HUDEP-2 (cell line): ENCODE measurements at regions not wholly inside any gene's neighbourhood (a gene's known extent, or its start where the extent isn't known, plus 50 kb on each side); places are given as distances from the start of the nearest gene placed in this dataset.
A peak's percentile ranks its signal among the peaks of the same experiment; 100 is the strongest.
"Not testable (repeated sequence)": the region's sequence is repeated elsewhere in the genome, so short reads cannot be mapped to it uniquely, and the experiment has no call there.

Source experiments
- DNase-seq, 76 experiments: peaks; one replicate each; lab custom pipeline; 2025; ENCODE audit not compliant: unreplicated experiment in 76 of 76; lab: John Stamatoyannopoulos, UW

DNA sequence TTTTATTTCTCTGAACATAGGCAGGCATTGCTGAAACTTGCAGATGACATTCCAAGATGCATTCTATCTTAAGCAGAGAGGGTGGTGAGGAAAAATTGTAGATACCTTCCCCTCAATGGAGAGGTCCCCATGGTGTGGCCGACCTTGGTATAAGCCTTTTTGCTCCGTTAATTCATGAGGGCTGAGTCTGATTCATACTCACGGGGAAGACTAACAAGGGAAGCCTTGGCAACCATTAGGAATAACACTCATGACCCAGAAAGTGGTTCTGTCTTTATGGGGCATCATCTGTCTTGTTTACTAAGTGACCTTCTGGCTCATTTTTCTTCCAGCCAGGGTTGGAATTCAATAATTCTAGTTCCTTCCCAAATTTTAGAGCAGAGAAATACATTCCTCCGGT, 148.3 kb downstream of the ADRA2C start:
- DNase-seq = not testable (repeated sequence)

DNA sequence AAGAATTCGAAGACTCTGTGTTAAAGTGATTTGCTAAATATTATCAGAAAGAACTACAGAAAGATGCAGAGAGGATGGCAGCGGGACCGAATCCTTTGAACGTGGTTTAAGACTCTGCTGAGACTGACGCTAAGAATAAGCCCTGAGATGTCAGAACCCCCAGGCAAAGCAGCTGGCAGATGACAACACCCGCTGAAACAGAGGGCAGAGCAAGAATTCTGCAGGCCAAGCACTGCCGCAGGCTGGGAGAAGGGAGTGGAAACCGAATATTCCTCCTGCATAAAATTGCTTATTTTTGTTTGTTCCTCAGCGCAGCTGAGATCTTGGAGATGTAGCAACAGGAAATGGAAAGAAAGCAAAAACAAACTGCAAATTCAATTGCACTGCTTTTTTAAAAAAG, 153.3 kb downstream of the ADRA2C start:
- not testable (repeated sequence) for DNase-seq

DNA sequence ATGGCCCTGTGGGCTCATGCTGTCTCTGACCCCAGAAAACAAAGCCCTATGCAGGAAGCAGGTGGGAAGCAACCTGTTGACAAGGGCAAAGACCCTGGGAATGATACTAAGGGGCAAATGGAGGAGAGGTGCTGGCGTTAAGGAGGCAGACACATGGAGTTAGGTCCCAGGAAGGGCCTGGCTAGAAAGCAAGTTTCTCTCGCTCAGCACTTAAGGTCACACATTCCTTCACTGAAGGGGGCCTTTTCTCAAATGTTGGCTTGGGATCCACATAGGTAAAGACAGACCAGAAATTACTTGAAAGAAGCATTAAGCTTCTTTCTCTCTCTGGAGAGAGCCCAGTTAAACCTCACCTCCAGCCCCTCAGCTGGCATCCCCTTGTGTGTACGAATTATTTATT, 155.7 kb downstream of the ADRA2C start:
- DNase-seq = not testable (repeated sequence)

DNA sequence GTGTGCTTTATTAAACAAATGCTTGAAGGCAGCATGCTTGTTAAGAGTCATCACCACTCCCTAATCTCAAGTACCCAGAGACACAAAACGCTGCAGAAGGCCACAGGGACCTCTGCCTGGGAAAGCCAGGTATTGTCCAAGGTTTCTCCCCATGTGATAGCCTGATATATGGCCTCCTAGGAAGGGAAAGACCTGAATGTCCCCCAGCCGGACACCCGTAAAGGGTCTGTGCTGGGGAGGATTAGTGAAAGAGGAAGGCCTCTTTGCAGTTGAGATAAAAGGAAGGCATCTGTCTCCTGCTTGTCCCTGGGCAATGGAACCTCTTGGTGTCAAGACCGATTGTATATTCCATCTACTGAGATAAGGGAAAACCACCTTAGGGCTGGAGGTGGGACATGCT, 159.7 kb downstream of the ADRA2C start:
- DNase-seq = not testable (repeated sequence)

DNA sequence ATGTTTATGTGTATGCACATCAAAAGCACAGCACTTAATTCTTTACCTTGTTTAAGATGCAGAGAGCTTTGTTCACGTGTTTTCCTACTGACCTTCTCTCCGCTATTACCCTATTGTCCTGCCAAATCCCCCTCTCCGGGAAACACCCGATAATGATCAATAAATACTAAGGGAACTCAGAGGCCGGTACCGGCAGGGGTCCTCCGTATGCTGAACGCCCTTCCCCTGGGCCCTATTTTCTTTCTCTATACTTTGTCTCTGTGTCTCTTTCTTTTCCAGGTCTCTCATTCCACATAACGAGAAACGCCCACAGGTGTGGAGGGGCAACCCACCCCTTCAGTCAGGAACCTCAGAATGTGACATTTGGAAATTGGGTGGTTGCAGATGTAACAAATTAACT, 160.1 kb downstream of the ADRA2C start:
- not testable (repeated sequence) for DNase-seq

DNA sequence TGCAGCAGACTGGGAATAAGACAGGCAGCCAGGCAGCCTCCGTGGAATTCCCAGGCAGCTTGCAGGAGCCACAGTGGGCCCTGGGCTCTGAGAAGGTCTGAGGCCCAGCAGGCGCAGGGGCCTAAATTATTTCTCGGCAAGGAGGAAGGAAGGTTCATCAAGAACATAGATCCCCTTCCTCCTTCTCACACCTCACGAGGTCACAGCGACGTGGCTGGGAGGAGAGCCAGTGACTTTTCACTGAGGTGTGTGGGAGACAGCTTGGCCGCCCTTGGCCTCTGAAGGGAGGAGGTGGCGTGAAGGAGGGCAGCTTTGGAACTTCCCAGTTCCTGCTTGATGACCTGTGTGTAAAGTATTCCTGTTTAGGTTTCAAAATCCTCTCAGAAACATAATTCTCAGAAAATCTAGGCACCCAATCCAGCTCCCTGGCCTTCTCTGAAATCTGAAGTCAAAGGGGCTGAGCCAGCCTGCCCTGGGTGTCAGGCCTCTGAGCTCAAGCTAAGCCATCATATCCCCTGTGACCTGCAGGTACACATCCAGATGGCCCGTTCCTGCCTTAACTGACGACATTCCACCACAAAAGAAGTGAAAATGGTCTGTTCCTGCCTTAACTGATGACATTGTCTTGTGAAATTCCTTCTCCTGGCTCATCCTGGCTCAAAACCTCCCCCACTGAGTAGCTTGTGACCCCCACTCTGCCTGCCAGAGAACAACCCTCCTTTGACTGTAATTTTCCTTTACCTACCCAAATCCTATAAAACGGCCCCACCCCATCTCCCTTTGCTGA, 161.0 kb downstream of the ADRA2C start:
- DNase-seq = not testable (repeated sequence)

DNA sequence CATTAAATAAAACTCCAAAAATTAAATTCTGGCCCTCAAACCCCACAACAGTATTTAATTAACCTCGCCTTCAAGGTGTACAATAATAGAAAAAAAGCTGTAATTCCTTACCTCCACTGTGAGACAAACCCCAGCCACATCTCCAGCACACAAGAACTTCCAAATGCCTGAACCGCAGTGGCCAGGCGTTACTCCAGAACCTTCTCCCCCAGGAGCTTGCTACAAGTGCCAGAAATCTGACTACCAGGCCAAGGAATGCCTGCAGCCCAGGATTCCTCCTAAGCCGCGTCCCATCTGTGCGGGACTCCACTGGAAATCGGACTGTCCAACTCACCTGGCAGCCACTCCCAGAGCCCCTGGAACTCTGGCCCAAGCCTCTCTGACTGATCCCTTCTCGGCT, 163.2 kb downstream of the ADRA2C start:
- not testable (repeated sequence) for DNase-seq

DNA sequence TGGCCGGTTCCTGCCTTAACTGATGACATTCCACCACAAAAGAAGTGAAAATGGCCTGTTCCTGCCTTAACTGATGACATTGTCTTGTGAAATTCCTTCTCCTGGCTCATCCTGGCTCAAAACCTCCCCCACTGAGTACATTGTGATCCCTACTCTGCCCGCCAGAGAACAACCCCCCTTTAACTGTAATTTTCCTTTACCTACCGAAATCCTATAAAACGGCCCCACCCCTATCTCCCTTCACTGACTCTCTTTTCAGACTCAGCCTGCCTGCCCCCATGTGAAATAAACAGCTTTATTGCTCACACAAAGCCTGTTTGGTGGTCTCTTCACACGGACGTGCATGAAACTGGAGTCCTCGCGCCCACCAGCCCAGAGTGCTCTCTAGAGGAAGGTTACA, 166.5 kb downstream of the ADRA2C start:
- not testable (repeated sequence) for DNase-seq

DNA sequence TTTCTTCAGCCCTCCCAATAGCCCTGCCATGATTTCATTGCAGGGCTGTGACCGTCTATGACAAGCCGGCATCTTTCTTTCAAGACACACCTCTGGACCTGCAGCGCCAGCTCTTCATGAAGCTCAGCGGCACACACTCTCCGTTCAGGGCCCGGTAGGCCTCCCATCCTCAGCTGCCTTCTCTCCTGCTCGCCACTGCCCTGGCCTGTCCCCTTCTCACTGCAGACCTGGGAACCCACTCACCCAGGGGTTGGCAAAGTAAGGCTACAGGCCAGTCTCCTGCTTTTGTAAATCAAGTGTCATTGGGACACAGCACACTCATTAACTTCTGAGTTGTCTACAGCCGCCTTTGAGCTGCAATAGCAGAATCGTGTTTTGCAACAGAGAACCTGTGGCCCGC, 169.2 kb downstream of the ADRA2C start:
- not testable (repeated sequence) for DNase-seq

DNA sequence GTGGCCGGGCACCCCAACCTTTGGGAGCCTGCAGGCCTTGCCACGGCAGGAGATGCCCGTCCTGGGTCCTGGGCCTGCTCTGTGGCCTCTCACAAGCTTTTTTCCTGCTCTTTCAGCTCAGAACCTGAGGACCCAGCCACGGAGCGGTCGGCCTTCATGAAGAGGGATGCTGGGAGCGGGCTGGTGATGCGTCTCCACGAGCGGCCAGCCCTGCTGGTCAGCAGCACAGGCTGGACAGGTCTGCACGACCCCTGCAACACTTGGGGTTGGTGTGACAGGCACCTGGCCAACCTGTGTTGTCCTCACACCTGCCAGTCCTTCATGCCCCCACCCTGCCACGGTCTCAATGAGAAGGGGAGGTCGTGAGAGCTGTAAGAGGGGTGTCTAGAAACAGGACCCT, 170.0 kb downstream of the ADRA2C start:
- no peak for DNase-seq

DNA sequence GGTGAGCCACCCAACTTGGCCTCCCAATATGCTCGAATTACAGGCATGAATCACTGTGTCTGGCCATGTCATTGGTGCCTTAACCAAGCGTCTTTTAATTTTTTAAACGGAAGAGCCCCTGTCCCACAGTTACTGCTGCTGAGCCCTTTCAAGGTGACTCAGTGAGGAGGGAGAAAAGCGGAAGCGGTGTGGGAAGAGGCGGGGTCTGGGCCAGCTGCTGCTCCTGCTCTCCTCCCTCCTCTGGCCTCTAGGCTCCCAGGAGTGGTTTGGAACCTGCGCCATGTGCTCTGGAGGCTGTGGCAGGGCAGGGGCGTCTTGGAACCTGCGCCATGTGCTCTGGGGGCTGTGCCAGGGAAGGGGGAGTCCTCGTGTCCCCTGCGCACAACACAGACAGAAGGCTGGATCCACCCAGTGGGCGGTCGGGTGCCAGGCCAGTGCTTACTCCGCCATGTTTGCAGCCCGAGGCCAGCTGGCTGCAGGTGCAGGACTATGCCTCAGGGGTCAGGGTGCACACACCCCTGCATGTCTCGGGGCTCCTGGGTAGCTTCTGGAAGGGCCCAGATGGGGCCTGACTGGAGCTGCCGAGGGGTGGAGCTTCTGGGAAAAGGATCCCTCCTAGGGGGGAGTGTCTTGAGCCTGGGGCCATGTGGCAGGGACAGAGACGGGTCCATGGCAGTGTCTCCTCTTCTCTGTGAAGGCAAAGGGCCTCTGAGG, 171.8 kb downstream of the ADRA2C start:
- not testable (repeated sequence) for DNase-seq

DNA sequence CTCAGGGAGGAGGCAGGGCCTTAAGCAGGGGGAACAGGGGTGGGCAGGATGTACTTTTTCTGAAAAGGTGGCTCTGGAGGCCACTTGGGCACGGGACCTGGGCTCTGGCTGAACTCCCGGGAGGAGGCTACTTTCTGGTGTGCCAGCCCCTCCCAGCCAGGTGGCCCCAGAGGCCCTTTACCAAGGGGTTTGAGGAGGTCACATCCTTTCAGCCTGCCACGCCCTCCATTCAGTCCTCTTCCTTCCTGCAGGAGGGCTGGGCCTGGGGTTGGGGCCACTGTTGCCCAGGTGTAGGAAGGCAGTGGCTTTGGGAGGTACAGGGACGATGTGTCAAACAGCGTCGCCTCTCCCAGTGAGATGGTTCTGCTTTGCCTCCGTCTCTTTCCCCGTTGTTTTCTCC, 172.5 kb downstream of the ADRA2C start:
- not testable (repeated sequence) for DNase-seq

DNA sequence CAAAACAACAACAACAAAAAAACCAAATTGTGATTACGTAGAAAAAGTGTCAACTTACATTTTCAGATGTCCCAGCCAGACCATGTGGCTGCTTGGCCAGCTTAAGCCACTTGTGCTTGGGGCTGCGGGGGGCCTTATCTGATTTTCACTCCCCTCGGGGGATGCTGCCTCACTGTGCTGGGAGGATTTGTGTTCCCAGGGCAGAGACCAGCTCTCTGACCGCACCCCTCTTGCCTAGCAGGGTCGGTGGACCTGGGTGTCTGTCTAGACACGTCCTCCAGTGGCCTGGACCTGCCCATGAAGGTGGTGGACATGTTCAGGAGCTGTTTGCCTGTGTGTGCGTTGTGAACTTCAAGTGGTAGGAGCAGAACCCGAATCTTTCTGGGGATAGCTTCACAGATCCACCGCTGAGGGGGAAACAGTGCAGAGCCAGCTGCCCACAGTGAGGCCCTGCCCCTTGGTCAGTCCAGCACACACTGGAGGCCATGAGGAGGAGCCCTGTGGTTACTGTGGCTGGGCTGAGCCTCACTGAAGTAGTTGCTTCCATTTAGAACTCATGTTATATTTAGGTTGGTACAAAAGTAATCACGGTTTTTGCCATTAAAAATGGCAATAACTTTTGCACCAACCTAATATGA, 173.9 kb downstream of the ADRA2C start:
- DNase-seq = peak in 1 of 76 experiments; percentile 5

DNA sequence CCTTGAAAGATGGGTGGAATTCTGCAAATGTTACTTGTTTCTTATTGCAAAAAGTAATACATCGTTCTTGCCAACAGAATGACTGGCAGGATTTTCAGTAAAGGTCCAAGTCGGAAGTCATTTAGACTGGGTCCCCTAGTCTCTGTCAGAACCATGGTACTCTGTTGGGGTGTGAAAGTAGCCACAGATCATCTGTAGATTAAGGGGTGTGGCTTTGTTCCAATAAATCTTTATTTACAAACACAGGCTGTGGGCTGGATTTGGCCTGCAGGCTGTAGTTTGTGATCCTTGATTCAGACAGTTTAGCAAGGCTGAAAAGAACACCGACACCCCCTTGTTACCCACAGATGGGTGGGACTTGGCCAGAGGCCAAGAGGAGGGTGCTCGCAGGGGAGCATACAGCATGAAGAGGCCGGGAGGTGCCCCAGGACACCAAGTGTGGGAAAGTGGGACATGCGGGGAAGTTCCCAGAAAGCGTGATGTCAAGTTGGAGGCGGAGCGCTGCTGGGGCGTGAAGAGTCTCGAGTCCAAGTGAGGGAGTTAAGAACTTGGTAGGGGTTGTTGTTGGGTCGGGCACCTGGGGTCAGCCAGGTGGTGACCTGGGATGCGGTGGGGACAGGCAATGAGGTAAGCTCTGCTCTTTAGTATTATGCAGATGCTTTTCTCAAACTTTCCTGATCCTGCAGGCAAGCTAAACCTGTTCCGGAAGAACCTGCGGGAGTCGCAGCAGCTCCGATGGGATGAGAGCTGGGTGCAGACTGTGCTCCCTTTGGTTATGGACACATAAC, 175.7 kb downstream of the ADRA2C start:
- DNase-seq = not testable (repeated sequence)

DNA sequence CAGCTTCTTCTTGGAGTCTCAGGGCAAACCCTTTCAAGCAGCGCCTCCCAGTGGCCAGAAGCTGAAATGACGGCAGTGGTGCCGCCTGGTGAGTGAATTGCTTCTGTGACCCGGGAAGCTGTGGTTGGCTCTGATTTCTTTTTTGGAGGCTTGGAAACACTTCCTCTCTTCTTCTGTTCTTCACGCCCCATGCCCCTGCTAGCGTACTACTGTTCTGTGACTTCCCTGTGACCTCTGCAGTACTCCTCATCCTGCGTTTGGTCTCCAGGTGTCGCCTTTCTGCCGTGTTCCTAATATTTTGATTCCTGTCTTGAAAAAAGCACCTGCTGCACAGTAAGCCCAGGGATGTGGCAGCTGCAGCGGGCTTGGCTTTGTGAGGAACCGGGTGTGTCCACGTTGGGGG, 176.4 kb downstream of the ADRA2C start:
- peak in 46 of 76 experiments; percentile 0 to 63 (median 26) for DNase-seq

DNA sequence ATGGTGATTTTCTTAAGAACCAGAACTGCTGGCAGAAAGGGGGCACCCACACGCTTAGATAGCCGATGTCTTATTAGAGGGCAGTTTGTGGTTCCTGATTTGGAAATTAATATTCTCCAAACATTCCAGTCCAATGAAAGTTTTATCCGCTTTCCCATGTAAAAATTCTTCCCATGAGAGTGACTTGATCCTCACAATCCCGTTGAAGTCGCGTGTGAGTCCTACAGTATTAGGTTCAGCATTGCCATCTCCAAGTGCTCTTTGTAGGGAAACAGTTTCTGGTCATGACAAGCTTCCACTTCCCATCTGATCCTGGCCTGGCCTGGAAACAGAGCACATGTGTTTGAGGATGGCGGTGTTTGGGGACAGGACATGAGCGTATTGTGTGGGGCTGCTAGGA, 176.9 kb downstream of the ADRA2C start:
- not testable (repeated sequence) for DNase-seq

DNA sequence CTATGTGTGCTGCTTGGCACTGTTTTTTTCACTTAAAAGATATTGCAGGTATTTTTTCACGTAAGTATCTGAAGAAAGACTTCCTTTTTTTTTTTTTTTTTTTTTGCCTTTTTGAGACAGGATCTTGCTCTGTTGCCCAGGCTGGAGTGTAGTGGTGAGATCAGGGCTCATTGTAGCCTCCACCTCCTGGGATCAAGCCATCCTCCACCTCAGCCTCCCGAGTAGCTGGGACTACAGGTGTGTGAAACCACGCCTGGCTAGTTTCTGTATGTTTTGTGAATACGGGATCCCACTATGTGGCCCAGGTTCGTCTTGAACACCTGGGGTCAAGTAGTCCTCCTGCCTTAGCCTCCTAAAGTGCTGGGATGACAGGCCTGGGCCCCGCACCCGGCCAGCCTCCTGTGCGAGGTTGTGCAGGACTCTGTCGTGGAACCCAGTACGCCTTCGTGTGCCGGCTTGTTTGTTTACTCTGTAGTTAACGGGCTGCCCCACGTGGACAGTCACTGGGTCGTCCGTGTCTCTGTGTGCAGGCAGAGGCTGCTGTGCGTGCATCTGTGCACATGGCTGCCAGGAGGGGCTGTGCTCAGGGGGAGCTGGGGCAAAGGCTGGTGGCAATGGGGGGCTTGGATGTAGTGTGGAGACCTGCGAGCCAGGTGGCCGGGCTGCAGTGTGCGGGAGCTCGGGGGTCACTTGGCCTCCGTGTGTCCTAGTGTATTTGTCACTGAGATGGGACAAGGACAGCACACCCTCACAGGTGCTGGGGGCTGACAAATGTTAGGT, 179.5 kb downstream of the ADRA2C start:
- DNase-seq = no peak

DNA sequence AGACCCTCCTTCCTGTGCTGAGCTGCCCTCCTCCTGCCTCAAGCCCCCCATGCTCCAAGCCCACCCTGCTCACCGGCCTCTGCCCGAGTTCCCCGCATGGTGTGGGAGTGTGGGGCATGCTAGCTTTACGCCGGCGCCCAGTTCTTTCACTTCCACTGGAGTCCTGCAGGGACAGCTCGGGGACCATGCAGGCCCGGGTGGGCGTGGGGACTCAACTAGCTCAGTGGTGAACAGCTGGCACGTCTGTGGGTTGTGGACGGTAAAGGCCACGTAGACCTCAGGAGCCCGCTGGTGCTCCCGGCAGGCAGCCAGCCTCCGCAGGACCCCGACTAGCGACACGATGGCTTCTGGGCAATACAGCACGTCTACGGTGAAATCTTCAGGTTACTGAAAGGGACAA, 180.4 kb downstream of the ADRA2C start:
- DNase-seq = not testable (repeated sequence)

DNA sequence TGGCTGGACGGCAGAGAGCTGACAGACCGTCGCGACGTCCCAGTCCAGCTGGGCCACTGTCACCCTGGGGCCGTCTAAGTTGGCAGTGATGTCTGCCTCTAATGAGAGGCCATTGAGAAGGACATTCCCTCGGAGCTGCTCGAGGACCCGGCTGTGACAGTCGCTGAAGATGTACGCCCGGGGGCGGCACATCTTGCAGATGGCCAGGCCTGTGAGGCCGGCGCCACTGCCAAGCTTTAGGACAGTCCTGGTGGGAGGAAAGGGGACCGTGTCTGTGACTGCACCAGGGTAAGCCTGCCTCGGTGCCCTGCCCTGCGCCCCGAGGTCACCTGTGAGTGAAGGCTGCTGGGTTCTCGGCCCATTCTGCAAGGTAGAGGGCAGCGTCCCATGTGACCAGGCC, 181.6 kb downstream of the ADRA2C start:
- not testable (repeated sequence) for DNase-seq

DNA sequence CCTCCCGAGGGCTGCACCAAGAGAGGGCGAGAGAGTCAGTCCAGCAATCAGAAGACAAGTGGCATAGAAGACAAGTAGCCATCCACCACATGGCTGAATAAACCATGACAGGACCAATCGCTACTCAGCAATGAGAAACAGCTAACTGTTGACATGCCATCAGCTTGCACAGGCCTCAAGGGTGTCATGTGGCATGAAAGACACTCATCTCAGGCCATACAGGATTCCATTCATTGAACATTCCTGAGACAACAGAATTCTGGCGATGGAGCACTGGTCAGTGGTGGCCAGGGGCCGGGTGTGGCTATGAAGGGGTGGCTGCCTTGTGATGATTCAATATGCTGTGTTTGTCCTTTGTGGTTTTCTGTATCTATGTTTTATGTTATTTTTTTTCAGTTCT, 182.0 kb downstream of the ADRA2C start:
- DNase-seq = not testable (repeated sequence)
